ENCODE measurements at regions not wholly inside any gene's neighbourhood (a gene's known extent, or its start where the extent isn't known, plus 50 kb on each side); places are given as distances from the start of the nearest gene placed in this dataset.

DNA sequence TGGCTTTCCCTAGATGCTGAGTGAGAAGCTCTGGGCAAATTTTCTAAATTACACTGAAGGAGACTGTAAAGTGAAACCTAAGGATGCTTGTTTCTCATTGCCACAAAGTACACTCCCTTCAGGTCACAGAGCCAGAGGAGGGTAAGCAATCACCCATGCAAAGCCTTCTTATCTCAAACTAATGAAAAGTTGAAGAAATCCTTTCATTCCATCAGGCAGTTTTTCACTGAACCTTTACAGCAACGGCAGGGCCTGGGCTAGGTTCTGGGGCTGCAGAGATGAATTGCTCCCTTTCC lies 106.2 kb downstream of the RASSF10 start:
- TF ChIP-seq POLR2AphosphoS5 (IDR thresholded peaks at IDR 0.05; ENCODE audit: insufficient read depth in 1 of 2, low read depth in 1 of 2), result no peak
- TF ChIP-seq POLR2A (IDR thresholded peaks at IDR 0.05), result no peak
- TF ChIP-seq, protein P1, sequence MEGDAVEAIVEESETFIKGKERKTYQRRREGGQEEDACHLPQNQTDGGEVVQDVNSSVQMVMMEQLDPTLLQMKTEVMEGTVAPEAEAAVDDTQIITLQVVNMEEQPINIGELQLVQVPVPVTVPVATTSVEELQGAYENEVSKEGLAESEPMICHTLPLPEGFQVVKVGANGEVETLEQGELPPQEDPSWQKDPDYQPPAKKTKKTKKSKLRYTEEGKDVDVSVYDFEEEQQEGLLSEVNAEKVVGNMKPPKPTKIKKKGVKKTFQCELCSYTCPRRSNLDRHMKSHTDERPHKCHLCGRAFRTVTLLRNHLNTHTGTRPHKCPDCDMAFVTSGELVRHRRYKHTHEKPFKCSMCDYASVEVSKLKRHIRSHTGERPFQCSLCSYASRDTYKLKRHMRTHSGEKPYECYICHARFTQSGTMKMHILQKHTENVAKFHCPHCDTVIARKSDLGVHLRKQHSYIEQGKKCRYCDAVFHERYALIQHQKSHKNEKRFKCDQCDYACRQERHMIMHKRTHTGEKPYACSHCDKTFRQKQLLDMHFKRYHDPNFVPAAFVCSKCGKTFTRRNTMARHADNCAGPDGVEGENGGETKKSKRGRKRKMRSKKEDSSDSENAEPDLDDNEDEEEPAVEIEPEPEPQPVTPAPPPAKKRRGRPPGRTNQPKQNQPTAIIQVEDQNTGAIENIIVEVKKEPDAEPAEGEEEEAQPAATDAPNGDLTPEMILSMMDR (IDR thresholded peaks at IDR 0.05), result no peak

All from vagina (tissue), 2 donors.